GM12865 (cell line): ENCODE measurements at regions not wholly inside any gene's neighbourhood (a gene's known extent, or its start where the extent isn't known, plus 50 kb on each side); places are given as distances from the start of the nearest gene placed in this dataset.

ENCODE experiments used
- DNase-seq: peaks from one replicate; pipeline ENCODE4 v3.0.0; 2010; ENCODE audit warnings: low read depth
- H3K4me3 ChIP-seq: 2 replicates; pipeline ENCODE4 v1.5.1; 2011; ENCODE audit warnings: mild to moderate bottlenecking, low read depth, low read length, control low read depth
- CTCF ChIP-seq: IDR thresholded peaks from 2 replicates; pipeline ENCODE4 v1.5.1; 2011; ENCODE audit warnings: low read length, control low read depth, low read depth, inconsistent platforms; ENCODE audit not compliant: insufficient read depth; ENCODE audit errors: missing control alignments

- H3K4me3 ChIP-seq, result no peak overlapping the region
- TF ChIP-seq CTCF, result no peak
- DNase-seq, result no peak
Observed at GRCh38 chr18:22513721-22514481, 96.2 kb upstream of the CTAGE1 start.

GRCh38 chr18:22514655-22515054 is 96.9 kb upstream of the CTAGE1 start:
- no peak for TF ChIP-seq CTCF
- DNase-seq, result no peak
- no peak overlapping the region for H3K4me3 ChIP-seq

GRCh38 chr18:22515250-22515649 is 97.5 kb upstream of the CTAGE1 start:
- DNase-seq, result no peak
- TF ChIP-seq CTCF, result no peak
- no peak overlapping the region for H3K4me3 ChIP-seq

DNA sequence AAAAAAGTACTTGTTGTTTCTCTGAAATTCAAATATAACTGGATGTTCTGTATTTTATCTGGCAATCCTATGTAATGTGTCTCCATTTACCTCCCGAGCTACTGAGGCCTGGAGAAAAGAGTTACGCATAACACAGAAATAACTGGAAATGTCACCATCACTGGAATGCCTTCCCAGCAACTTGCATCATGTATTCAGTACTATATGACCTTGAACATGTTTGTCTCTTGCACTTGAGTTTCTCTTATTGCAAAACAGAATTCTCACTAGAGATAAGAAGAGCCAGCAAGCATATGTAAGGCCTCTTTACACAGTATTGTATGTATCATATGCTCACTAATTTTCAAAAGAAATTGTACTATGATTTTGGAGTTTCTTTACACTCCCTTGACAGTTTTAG is 99.6 kb upstream of the CTAGE1 start:
- no peak for TF ChIP-seq CTCF
- DNase-seq, result no peak
- no peak overlapping the region for H3K4me3 ChIP-seq

DNA sequence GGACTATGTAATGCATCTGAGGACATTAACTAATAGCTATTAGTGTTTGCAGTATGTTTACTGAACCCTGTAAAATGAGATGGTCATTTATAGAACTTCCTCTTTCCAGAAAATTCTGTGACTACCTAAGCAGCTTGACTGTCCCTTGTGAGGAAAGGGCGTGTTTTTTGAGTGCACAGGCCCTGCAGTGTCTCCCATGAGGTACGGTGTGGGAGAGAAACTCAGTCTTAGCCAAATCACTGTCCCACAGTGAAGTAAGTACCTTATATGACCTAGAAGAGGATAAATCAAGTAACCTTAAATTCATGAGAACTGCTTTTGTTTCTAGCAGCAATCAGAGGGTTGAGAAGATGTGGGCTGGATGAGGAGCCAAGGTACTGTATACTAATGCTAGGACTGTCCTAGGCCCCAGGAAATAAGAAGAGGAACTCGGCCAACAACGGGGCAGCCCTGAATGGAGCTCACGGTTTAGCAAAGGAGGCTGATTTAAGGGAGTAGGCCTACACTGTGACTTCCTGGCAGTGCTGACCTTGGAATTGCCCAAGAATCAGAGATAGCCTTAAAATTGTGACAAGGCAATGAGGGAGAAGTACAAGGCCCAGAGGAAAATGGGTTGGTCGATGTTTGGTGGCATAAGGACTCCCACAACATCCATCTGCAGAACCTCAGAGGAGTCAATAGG is 103.5 kb upstream of the CTAGE1 start:
- H3K4me3 ChIP-seq, result no peak overlapping the region
- no peak for TF ChIP-seq CTCF
- DNase-seq, result no peak

- DNase-seq, result no peak
- no peak overlapping the region for H3K4me3 ChIP-seq
- TF ChIP-seq CTCF, result no peak
Observed at GRCh38 chr18:22523481-22523880, 105.8 kb upstream of the CTAGE1 start.
